IMR-90 (cell line): ENCODE measurements at regions not wholly inside any gene's neighbourhood (a gene's known extent, or its start where the extent isn't known, plus 50 kb on each side); places are given as distances from the start of the nearest gene placed in this dataset.

ENCODE experiments used
- ATAC-seq: fragments of 200-7000 bp; cut with Tn5 transposase; 2 replicates; pipeline ENCODE4 v1.9.1; 2020; ENCODE audit warnings: low read depth, mild to moderate bottlenecking, moderate library complexity
- BruUV-seq: library from RNA; stranded (reverse); fragments of 400-500 nt; replicated peaks from 2 replicates; lab custom pipeline; 2021; lab: Mats Ljungman, UMichigan
- CTCF ChIA-PET: fragments of 300-600 bp; formaldehyde crosslinking; extraction: SDS; loops from one replicate; lab custom pipeline; 2021; ENCODE audit warnings: antibody characterized with exemption; lab: Yijun Ruan, JAX
- POLR2A ChIA-PET: fragments of 300-600 bp; sonication (Branson Sonifier 250); formaldehyde crosslinking; loops from one replicate; lab custom pipeline; 2022; ENCODE audit warnings: antibody characterized with exemption; ENCODE audit not compliant: unreplicated experiment; lab: Charles Lee
- DNase-seq: peaks from one replicate; pipeline ENCODE4 v3.0.0; 2013
- H2AFZ ChIP-seq: replicated peaks from 2 replicates; pipeline ENCODE3; 2013; ENCODE audit warnings: low read length, mild to moderate bottlenecking; ENCODE audit not compliant: poor library complexity
- H2AK5ac ChIP-seq: 2 replicates; pipeline ENCODE4 v1.6.1; 2013; ENCODE audit warnings: low read depth, low read length, inconsistent platforms
- H2AK9ac ChIP-seq: replicated peaks from 2 replicates; pipeline ENCODE3; 2013; ENCODE audit warnings: mild to moderate bottlenecking, low read depth, low read length, moderate library complexity; ENCODE audit not compliant: poor library complexity
- H2BK120ac ChIP-seq: 2 replicates; pipeline ENCODE4 v1.6.1; 2013; ENCODE audit warnings: low read depth, low read length, inconsistent platforms
- H2BK15ac ChIP-seq: 3 replicates; pipeline ENCODE4 v1.6.1; 2013; ENCODE audit warnings: low read depth, low read length, inconsistent platforms
- H2BK20ac ChIP-seq: 2 replicates; pipeline ENCODE4 v1.6.1; 2013; ENCODE audit warnings: low read depth, mild to moderate bottlenecking, inconsistent platforms, low read length, moderate library complexity
- H2BK5ac ChIP-seq: 2 replicates; pipeline ENCODE4 v1.6.1; 2013; ENCODE audit warnings: mild to moderate bottlenecking, low read depth, low read length, inconsistent platforms; ENCODE audit not compliant: poor library complexity, severe bottlenecking
- H3K14ac ChIP-seq: replicated peaks from 2 replicates; pipeline ENCODE4 v1.6.1; 2013; ENCODE audit warnings: low read depth, low read length, inconsistent platforms
- H3K18ac ChIP-seq: 2 replicates; pipeline ENCODE4 v1.6.1; 2013; ENCODE audit warnings: low read depth, low read length, control low read depth
- H3K23ac ChIP-seq: 2 replicates; pipeline ENCODE4 v1.6.1; 2013; ENCODE audit warnings: low read depth, low read length, inconsistent platforms
- H3K27ac ChIP-seq: 2 replicates; pipeline ENCODE4 v1.5.1; 2013; ENCODE audit warnings: mild to moderate bottlenecking, control low read depth, low read length; ENCODE audit not compliant: insufficient read depth
- H3K27me3 ChIP-seq: 2 replicates; pipeline ENCODE4 v1.6.1; 2013; ENCODE audit warnings: low read length; ENCODE audit not compliant: control insufficient read depth, insufficient read depth
- H3K36me3 ChIP-seq: 2 replicates; pipeline ENCODE4 v1.6.1; 2013; ENCODE audit warnings: low read length, mixed read lengths; ENCODE audit not compliant: control insufficient read depth, insufficient read depth
- H3K4ac ChIP-seq: 2 replicates; pipeline ENCODE4 v1.6.1; 2013; ENCODE audit warnings: low read depth, low read length, inconsistent platforms
- H3K4me1 ChIP-seq: 2 replicates; pipeline ENCODE4 v1.6.1; 2013; ENCODE audit warnings: low read length, mixed read lengths; ENCODE audit not compliant: control insufficient read depth, insufficient read depth
- H3K4me2 ChIP-seq: 2 replicates; pipeline ENCODE4 v1.6.1; 2013; ENCODE audit warnings: low read depth, mild to moderate bottlenecking, control low read depth, low read length, moderate library complexity
- H3K4me3 ChIP-seq: 2 replicates; pipeline ENCODE4 v1.5.1; 2013; ENCODE audit warnings: low read depth, mild to moderate bottlenecking, control low read depth, low read length, moderate library complexity; ENCODE audit not compliant: insufficient read depth
- H3K56ac ChIP-seq: 2 replicates; pipeline ENCODE4 v1.6.1; 2013; ENCODE audit warnings: low read length, inconsistent platforms; ENCODE audit not compliant: insufficient read depth; ENCODE audit errors: extremely low read depth
- H3K79me1 ChIP-seq, 2 experiments: 2 replicates each; pipeline ENCODE4 v1.6.1; 2013; ENCODE audit warnings: low read length in 2 of 2, inconsistent platforms in 1 of 2, low read depth in 1 of 2
- H3K9ac ChIP-seq: 2 replicates; pipeline ENCODE4 v1.6.1; 2013; ENCODE audit warnings: low read depth, low read length, control low read depth
- H3K9me1 ChIP-seq: 2 replicates; pipeline ENCODE4 v1.6.1; 2013; ENCODE audit warnings: low read length, inconsistent platforms; ENCODE audit not compliant: insufficient read depth
- H3K9me3 ChIP-seq: 2 replicates; pipeline ENCODE4 v1.6.1; 2013; ENCODE audit warnings: low read length; ENCODE audit not compliant: control insufficient read depth, insufficient read depth
- H4K20me1 ChIP-seq: 2 replicates; pipeline ENCODE4 v1.6.1; 2013; ENCODE audit warnings: low read length, inconsistent platforms; ENCODE audit not compliant: insufficient read depth
- H4K5ac ChIP-seq: 2 replicates; pipeline ENCODE4 v1.6.1; 2013; ENCODE audit warnings: mild to moderate bottlenecking, low read depth, low read length, control low read depth
- H4K8ac ChIP-seq, 2 experiments: 2 replicates each; pipeline ENCODE4 v1.6.1; 2013; ENCODE audit warnings: low read depth in 2 of 2, low read length in 2 of 2, control low read depth in 1 of 2, inconsistent platforms in 1 of 2
- H4K91ac ChIP-seq: 2 replicates; pipeline ENCODE4 v1.6.1; 2013; ENCODE audit warnings: low read depth, low read length, inconsistent platforms; ENCODE audit not compliant: insufficient read depth
- NFE2L2 ChIP-seq: fragments of 150-350 bp; IDR thresholded peaks from 2 replicates; pipeline ENCODE4 v1.6.1; 2016; ENCODE audit warnings: low read depth, mild to moderate bottlenecking, low read length
- WGBS, 2 experiments: methylation state at CpG; one replicate each; pipeline versions ENCODE4 v1.1.5 to v1.1.7; 2013; ENCODE audit warnings: missing lambda C conversion rate in 2 of 2; ENCODE audit not compliant: insufficient read length in 1 of 2; ENCODE audit errors: extremely low coverage in 2 of 2; 5-methylcytosine and 5-hydroxymethylcytosine counted together
- dilution Hi-C: fragments of 300-500 bp; cut with HindIII; formaldehyde crosslinking; loops from one replicate; pipeline ENCODE4 v1.14.3; 2018; ENCODE audit warnings: low sequenced_read_pairs; ENCODE audit not compliant: unreplicated experiment
- in situ Hi-C: fragments of 300-500 bp; cut with MboI; formaldehyde crosslinking; loops from 3 replicates; pipeline ENCODE4 v1.14.3; 2019; ENCODE audit warnings: low sequenced_read_pairs, inconsistent platforms, mixed read lengths
- intact Hi-C: fragments of 100-400 bp; cut with micrococcal nuclease; formaldehyde crosslinking; loops from 2 replicates; pipeline ENCODE4 v1.10.0; 2022

DNA sequence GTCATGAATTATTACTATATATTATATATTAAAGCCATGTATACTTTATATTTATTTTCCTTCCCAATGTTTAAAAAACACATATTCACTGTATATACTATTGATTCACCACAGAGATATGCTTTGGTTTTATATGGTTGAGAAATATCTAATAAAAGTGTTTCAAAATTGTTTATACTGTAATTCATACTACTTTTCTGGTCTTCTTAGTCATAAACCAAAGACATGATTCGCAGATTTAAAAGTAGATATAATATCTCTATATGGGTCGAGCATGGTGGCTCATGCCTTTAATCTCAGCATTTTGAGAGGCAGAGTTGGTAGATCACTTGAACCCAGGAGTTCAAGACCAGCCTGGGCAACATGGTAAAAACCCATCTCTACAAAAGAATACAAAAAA is 738.4 kb downstream of the USP25 start:
- CTCF ChIA-PET = no interaction called here
- Histone ChIP-seq H3K9me1 (no peaks in the 10 kb centered on the region), H3K9ac (no peak overlapping the region), H3K36me3 (no peaks in the 10 kb centered on the region), H4K8ac (no peak overlapping the region), H3K27me3 (no peaks in the 10 kb centered on the region), H3K56ac (no peak overlapping the region), H3K18ac (no peak overlapping the region), H3K27ac (no peak overlapping the region), H3K14ac (no peak overlapping the region), H3K4ac (no peak overlapping the region), H2AK9ac (no peak overlapping the region), H4K20me1 (no peaks in the 10 kb centered on the region), H3K9me3 (no peaks in the 10 kb centered on the region), H3K4me3 (no peak overlapping the region), H3K4me1 (no peaks in the 10 kb centered on the region), H2AK5ac (no peak overlapping the region), H4K5ac (no peak overlapping the region), H2BK15ac (no peak overlapping the region), H2BK120ac (no peak overlapping the region), H3K79me1 (no peaks in the 10 kb centered on the region), H2AFZ (no peak overlapping the region), H4K91ac (no peak overlapping the region), H2BK20ac (no peak overlapping the region), H2BK5ac (no peak overlapping the region), H3K23ac (no peak overlapping the region), H3K4me2 (no peak overlapping the region)
- intact Hi-C loops (loop anchor here (5.0 kb wide), 1 partner anchor 134 kb away; no protein-coding TSS in a partner anchor), dilution Hi-C loops (no loop called here), in situ Hi-C loops (no loop called here)
- TF ChIP-seq NFE2L2 = no peak
- ATAC-seq = peak; percentile 35
- DNase-seq = peak; percentile 31
- no TSS peak for BruUV-seq
- POLR2A ChIA-PET = no interaction called here
- WGBS, 2 experiments = no CpG with 5 or more reads among the region's 2 CpGs
